ENCODE measurements at regions not wholly inside any gene's neighbourhood (a gene's known extent, or its start where the extent isn't known, plus 50 kb on each side); places are given as distances from the start of the nearest gene placed in this dataset.

DNA sequence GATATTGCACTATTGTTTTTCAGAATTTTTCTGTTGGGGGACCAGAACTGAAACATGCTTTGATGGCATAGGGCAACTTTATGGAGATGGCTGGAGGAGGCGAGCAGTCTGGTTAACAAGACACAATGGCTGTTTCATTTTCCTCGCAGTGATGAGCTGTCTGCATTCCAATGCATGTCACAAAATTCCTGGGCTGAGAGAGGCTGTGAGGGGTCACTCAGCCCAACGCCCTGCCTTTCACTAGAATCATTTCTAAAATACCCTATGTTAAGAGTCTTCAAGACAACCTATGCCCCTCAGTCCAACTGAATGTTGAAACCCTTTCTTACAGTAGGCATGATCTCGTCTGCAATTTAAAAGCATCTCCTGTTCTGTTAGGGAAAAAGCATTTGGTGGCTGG, 1090.0 kb downstream of the BCL11A start:
- TF ChIP-seq, protein P1, sequence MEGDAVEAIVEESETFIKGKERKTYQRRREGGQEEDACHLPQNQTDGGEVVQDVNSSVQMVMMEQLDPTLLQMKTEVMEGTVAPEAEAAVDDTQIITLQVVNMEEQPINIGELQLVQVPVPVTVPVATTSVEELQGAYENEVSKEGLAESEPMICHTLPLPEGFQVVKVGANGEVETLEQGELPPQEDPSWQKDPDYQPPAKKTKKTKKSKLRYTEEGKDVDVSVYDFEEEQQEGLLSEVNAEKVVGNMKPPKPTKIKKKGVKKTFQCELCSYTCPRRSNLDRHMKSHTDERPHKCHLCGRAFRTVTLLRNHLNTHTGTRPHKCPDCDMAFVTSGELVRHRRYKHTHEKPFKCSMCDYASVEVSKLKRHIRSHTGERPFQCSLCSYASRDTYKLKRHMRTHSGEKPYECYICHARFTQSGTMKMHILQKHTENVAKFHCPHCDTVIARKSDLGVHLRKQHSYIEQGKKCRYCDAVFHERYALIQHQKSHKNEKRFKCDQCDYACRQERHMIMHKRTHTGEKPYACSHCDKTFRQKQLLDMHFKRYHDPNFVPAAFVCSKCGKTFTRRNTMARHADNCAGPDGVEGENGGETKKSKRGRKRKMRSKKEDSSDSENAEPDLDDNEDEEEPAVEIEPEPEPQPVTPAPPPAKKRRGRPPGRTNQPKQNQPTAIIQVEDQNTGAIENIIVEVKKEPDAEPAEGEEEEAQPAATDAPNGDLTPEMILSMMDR (IDR thresholded peaks at IDR 0.05; ENCODE audit: insufficient read depth, low read length): no peak
- no peak for TF ChIP-seq POLR2AphosphoS5 (IDR thresholded peaks at IDR 0.05; ENCODE audit: low read depth)
- TF ChIP-seq, protein P2, sequence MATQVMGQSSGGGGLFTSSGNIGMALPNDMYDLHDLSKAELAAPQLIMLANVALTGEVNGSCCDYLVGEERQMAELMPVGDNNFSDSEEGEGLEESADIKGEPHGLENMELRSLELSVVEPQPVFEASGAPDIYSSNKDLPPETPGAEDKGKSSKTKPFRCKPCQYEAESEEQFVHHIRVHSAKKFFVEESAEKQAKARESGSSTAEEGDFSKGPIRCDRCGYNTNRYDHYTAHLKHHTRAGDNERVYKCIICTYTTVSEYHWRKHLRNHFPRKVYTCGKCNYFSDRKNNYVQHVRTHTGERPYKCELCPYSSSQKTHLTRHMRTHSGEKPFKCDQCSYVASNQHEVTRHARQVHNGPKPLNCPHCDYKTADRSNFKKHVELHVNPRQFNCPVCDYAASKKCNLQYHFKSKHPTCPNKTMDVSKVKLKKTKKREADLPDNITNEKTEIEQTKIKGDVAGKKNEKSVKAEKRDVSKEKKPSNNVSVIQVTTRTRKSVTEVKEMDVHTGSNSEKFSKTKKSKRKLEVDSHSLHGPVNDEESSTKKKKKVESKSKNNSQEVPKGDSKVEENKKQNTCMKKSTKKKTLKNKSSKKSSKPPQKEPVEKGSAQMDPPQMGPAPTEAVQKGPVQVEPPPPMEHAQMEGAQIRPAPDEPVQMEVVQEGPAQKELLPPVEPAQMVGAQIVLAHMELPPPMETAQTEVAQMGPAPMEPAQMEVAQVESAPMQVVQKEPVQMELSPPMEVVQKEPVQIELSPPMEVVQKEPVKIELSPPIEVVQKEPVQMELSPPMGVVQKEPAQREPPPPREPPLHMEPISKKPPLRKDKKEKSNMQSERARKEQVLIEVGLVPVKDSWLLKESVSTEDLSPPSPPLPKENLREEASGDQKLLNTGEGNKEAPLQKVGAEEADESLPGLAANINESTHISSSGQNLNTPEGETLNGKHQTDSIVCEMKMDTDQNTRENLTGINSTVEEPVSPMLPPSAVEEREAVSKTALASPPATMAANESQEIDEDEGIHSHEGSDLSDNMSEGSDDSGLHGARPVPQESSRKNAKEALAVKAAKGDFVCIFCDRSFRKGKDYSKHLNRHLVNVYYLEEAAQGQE (IDR thresholded peaks at IDR 0.05; ENCODE audit: insufficient replicate concordance, low read depth): no peak

Measured in HL-60 (cell line).